Lower leg skin (tissue), 4 donors: ENCODE measurements at regions not wholly inside any gene's neighbourhood (a gene's known extent, or its start where the extent isn't known, plus 50 kb on each side); places are given as distances from the start of the nearest gene placed in this dataset.

ENCODE experiments used
- DNase-seq, 2 donors: peaks; one replicate each; pipeline ENCODE4 v3.0.0-alpha.2; 2019; ENCODE audit warnings: low spot score in 2 of 2
- H3K4me3 ChIP-seq: fragments of 200-600 bp; sonication (generic); 2 replicates; pipeline ENCODE4 v1.5.1; 2017; ENCODE audit warnings: mild to moderate bottlenecking, low read depth; ENCODE audit not compliant: poor library complexity, severe bottlenecking
- CTCF ChIP-seq, 3 donors: fragments of 450-650 bp; IDR thresholded peaks; one replicate each; pipeline ENCODE4 v1.5.1; 2016; ENCODE audit warnings: antibody characterized with exemption in 3 of 3, mild to moderate bottlenecking in 3 of 3, moderate library complexity in 2 of 3
- POLR2A ChIP-seq, 2 donors: fragments of 450-650 bp; IDR thresholded peaks; one replicate each; pipeline ENCODE4 v1.6.1; 2016 to 2017; ENCODE audit warnings: antibody characterized with exemption in 2 of 2, mild to moderate bottlenecking in 1 of 2, moderate library complexity in 1 of 2
- WGBS, 2 donors: methylation state at CpG; one replicate each; pipeline ENCODE4 v1.1.5; 2018; 5-methylcytosine and 5-hydroxymethylcytosine counted together
- intact Hi-C: fragments of 100-400 bp; cut with DNase I; formaldehyde crosslinking; loops from one replicate; pipeline ENCODE4 v1.15.0; 2023; ENCODE audit warnings: low total_unique reads

GRCh38 chr12:75709503-75709902 is 198.1 kb upstream of the KRR1 start:
- TF ChIP-seq CTCF (IDR thresholded peaks at IDR 0.05) = no peak
- no peak for TF ChIP-seq POLR2A (IDR thresholded peaks at IDR 0.05)
- H3K4me3 ChIP-seq = no peak overlapping the region
- no peak for DNase-seq
- intact Hi-C loops = no loop called here
- 81 to 85% methylated on average over 2 of the region's 2 CpGs for WGBS, 2 donors

GRCh38 chr12:75708802-75709201 is 197.4 kb upstream of the KRR1 start:
- no peak for DNase-seq
- intact Hi-C loops = no loop called here
- 75 to 80% methylated on average over 1 of the region's 1 CpG for WGBS, 2 donors
- TF ChIP-seq POLR2A (IDR thresholded peaks at IDR 0.05) (no peak), CTCF (IDR thresholded peaks at IDR 0.05) (no peak)
- no peak overlapping the region for H3K4me3 ChIP-seq

- TF ChIP-seq CTCF (IDR thresholded peaks at IDR 0.05) (no peak), POLR2A (IDR thresholded peaks at IDR 0.05) (no peak)
- H3K4me3 ChIP-seq = no peak overlapping the region
- intact Hi-C loops = no loop called here
- WGBS, 2 donors = 81 to 82% methylated on average over 3 of the region's 3 CpGs
- DNase-seq = no peak
Observed at GRCh38 chr12:75707983-75708382, 196.6 kb upstream of the KRR1 start.

GRCh38 chr12:75706786-75707605 is 195.6 kb upstream of the KRR1 start:
- 72 to 75% methylated on average over 8 of the region's 8 CpGs for WGBS, 2 donors
- no peak for DNase-seq
- TF ChIP-seq POLR2A (IDR thresholded peaks at IDR 0.05) (no peak), CTCF (IDR thresholded peaks at IDR 0.05) (no peak)
- intact Hi-C loops = no loop called here
- no peak overlapping the region for H3K4me3 ChIP-seq

- DNase-seq = no peak
- intact Hi-C loops = no loop called here
- no peak for TF ChIP-seq CTCF (IDR thresholded peaks at IDR 0.05)
- no peak for TF ChIP-seq POLR2A (IDR thresholded peaks at IDR 0.05)
- 56 to 75% methylated on average over 8 of the region's 8 CpGs for WGBS, 2 donors
- H3K4me3 ChIP-seq = no peak overlapping the region
Observed at GRCh38 chr12:75705749-75706711, 194.6 kb upstream of the KRR1 start.
